Small intestine (tissue), 7 donors: ENCODE measurements at regions not wholly inside any gene's neighbourhood (a gene's known extent, or its start where the extent isn't known, plus 50 kb on each side); places are given as distances from the start of the nearest gene placed in this dataset.

Experiments used
- DNase-seq, 2 donors: peaks; one replicate each; pipeline versions ENCODE4 v3.0.0 to v3.0.0-alpha.2; 2013
- FAIRE-seq: peaks from 2 replicates; lab custom pipeline; 2012; peaks lifted over from hg19 to GRCh38; lab: Jason Lieb, UNC
- H3K27ac ChIP-seq, 3 donors: one replicate each; pipeline ENCODE4 v1.5.1; 2013; ENCODE audit warnings: low read length in 2 of 3, mild to moderate bottlenecking in 2 of 3, control low read depth in 1 of 3, inconsistent platforms in 1 of 3, low read depth in 1 of 3, moderate library complexity in 1 of 3
- H3K27me3 ChIP-seq, 3 donors: one replicate each; pipeline ENCODE4 v1.6.1; 2013; ENCODE audit warnings: low read length in 3 of 3, inconsistent platforms in 1 of 3; ENCODE audit not compliant: control insufficient read depth in 3 of 3, insufficient read depth in 3 of 3
- H3K36me3 ChIP-seq, 3 donors: one replicate each; pipeline ENCODE4 v1.6.1; 2013; ENCODE audit warnings: low read length in 3 of 3, inconsistent platforms in 1 of 3, low read depth in 1 of 3, mild to moderate bottlenecking in 1 of 3, moderate library complexity in 1 of 3; ENCODE audit not compliant: control insufficient read depth in 3 of 3, insufficient read depth in 2 of 3
- H3K4me1 ChIP-seq, 3 donors: one replicate each; pipeline ENCODE4 v1.6.1; 2013; ENCODE audit warnings: low read length in 2 of 3, inconsistent platforms in 1 of 3, low read depth in 1 of 3, mild to moderate bottlenecking in 1 of 3, moderate library complexity in 1 of 3; ENCODE audit not compliant: control insufficient read depth in 3 of 3, insufficient read depth in 2 of 3
- H3K4me3 ChIP-seq, 3 donors: one replicate each; pipeline ENCODE4 v1.5.1; 2013; ENCODE audit warnings: low read length in 3 of 3, control low read depth in 1 of 3, inconsistent platforms in 1 of 3, low read depth in 1 of 3, mild to moderate bottlenecking in 1 of 3, moderate library complexity in 1 of 3
- H3K9me3 ChIP-seq, 2 donors: one replicate each; pipeline ENCODE4 v1.6.1; 2013; ENCODE audit warnings: low read depth in 1 of 2, low read length in 1 of 2; ENCODE audit not compliant: control insufficient read depth in 2 of 2, insufficient read depth in 1 of 2
- WGBS, 3 donors: extraction: QIAGEN DNeasy Blood & Tissue Kit; methylation state at CpG; one replicate each; pipeline ENCODE4 v1.1.7; 2013; 5-methylcytosine and 5-hydroxymethylcytosine counted together
- donor health status: healthy with polysubstance abuse.
- donor health status: control.
- donor health status: control.
- donor health status: Bipolar disorder and iron deficiency.
- donor health status: healthy.

DNA sequence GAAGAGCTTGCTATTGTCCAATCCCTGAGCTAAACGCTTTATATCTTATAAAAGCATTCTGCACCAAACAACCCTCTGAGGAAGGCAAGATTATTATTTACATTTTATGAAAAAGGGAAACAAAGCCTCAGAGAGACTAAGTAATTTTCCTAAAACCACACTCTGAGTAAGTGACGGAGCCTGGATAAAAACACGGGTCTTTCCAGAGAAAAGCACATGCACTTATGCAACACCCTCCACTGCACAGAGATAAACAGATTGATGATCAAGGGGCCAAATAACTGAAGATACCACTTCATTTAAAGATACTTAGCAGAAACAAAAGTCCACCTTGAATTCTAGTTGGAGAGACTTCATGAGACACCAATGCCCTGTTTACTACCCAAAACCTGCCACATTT, 214.7 kb upstream of the PDE10A start:
- no peaks in the 10 kb centered on the region for H3K4me1 ChIP-seq
- H3K4me3 ChIP-seq, result no peak overlapping the region
- WGBS, 3 donors, result 64 to 82% (median 82%) methylated on average over 3 of the region's 3 CpGs
- FAIRE-seq (no peak), DNase-seq (no peak)
- no peak overlapping the region for H3K27ac ChIP-seq
- no peaks in the 10 kb centered on the region for H3K36me3 ChIP-seq
- H3K27me3 ChIP-seq, result no peaks in the 10 kb centered on the region
- no peaks in the 10 kb centered on the region for H3K9me3 ChIP-seq

GRCh38 chr6:165877192-165877591, 214.2 kb upstream of the PDE10A start:
- H3K9me3 ChIP-seq, result no peaks in the 10 kb centered on the region
- WGBS, 3 donors, result 57 to 78% (median 77%) methylated on average over 5 of the region's 5 CpGs
- DNase-seq, result no peak
- H3K27me3 ChIP-seq, result no peaks in the 10 kb centered on the region
- no peak overlapping the region for H3K4me3 ChIP-seq
- no peaks in the 10 kb centered on the region for H3K4me1 ChIP-seq
- H3K36me3 ChIP-seq, result no peaks in the 10 kb centered on the region
- FAIRE-seq, result no peak
- H3K27ac ChIP-seq, result peak overlapping the region in 1 of 3 donors; percentile 18

DNA sequence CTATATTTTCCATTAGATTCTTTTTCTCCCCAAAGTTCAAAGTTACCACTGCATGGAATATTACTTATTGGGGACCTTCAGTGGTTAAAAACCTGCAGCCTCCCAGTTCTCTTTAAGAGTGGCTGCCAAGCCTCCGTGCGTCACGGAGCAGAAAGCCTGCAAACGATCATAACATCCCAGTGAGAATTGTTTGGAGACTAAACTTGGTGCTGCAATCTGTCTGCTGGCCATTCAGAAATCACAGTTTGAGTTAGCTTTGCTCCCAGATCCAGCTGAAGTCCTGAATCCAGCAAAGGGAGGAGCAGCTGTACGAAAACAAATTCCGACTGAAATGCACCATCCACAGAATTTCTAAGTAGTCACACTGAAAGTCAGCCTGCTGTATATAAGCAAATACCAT, 213.5 kb upstream of the PDE10A start:
- Histone ChIP-seq H3K36me3 (no peaks in the 10 kb centered on the region), H3K9me3 (no peaks in the 10 kb centered on the region), H3K27me3 (no peaks in the 10 kb centered on the region), H3K27ac (no peak overlapping the region), H3K4me3 (no peak overlapping the region), H3K4me1 (no peaks in the 10 kb centered on the region)
- 30 to 47% (median 44%) methylated on average over 6 of the region's 6 CpGs for WGBS, 3 donors
- DNase-seq (peak in 1 of 2 donors; percentile 34), FAIRE-seq (no peak)

DNA sequence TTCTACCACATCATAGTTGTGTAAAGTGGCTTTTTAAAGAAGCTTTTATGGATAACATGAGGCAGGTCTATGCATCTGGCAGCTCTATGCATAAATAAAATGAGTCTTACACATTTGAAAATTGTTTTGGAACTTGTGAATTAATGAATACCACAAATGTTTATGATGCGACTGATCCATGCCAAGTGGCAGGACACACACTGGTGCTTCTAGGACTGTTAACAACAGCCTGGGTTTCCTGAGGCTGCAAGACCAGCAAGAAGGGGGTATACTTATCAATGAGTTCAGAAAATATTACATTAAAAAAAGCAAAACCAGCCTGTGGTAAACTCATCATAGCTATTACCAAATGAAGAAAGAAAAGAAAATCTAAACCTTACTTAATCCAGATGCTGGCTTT, 212.9 kb upstream of the PDE10A start:
- Histone ChIP-seq H3K9me3 (no peaks in the 10 kb centered on the region), H3K27ac (no peak overlapping the region), H3K27me3 (no peaks in the 10 kb centered on the region), H3K4me3 (no peak overlapping the region), H3K4me1 (no peaks in the 10 kb centered on the region), H3K36me3 (no peaks in the 10 kb centered on the region)
- DNase-seq, result no peak
- 61 to 90% (median 76%) methylated on average over 1 of the region's 1 CpG for WGBS, 3 donors
- FAIRE-seq, result no peak

DNA sequence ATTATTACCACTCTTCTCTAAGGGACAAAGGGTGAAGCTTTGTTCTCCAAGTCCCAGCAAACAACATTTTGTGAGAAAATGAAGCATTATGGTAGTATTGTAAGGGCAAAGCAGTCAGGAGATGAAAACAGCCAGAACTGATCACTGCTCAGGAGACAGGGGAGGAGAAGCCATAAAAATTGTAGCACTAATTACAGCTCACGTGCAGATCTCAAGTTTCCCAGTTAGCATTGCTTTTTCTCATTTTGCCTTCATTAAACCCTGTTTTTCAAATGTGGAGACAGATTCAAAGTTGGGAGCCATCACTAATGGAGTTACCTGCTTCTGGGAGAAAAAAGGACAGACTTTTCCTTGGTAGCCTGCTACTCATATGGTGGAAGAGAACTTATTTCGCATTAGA, 210.9 kb upstream of the PDE10A start:
- Histone ChIP-seq H3K36me3 (no peaks in the 10 kb centered on the region), H3K9me3 (no peaks in the 10 kb centered on the region), H3K27me3 (no peaks in the 10 kb centered on the region), H3K27ac (no peak overlapping the region), H3K4me3 (no peak overlapping the region), H3K4me1 (no peaks in the 10 kb centered on the region)
- 57 to 67% (median 59%) methylated on average over 2 of the region's 2 CpGs for WGBS, 3 donors
- FAIRE-seq, result no peak
- DNase-seq, result no peak

- FAIRE-seq, result no peak
- WGBS, 3 donors, result 74 to 84% (median 82%) methylated on average over 5 of the region's 5 CpGs
- Histone ChIP-seq H3K4me3 (no peak overlapping the region), H3K36me3 (no peaks in the 10 kb centered on the region), H3K27ac (no peak overlapping the region), H3K4me1 (no peaks in the 10 kb centered on the region), H3K27me3 (no peaks in the 10 kb centered on the region), H3K9me3 (no peaks in the 10 kb centered on the region)
- DNase-seq, result no peak
Observed at GRCh38 chr6:165872811-165873210, 209.8 kb upstream of the PDE10A start.

GRCh38 chr6:165872311-165872710, 209.3 kb upstream of the PDE10A start:
- WGBS, 3 donors, result 70 to 81% (median 80%) methylated on average over 3 of the region's 3 CpGs
- DNase-seq, result no peak
- Histone ChIP-seq H3K36me3 (no peaks in the 10 kb centered on the region), H3K27me3 (no peaks in the 10 kb centered on the region), H3K27ac (no peak overlapping the region), H3K4me3 (no peak overlapping the region), H3K4me1 (no peaks in the 10 kb centered on the region), H3K9me3 (no peaks in the 10 kb centered on the region)
- FAIRE-seq, result no peak

- H3K4me1 ChIP-seq, result no peaks in the 10 kb centered on the region
- WGBS, 3 donors, result 80 to 82% (median 81%) methylated on average over 3 of the region's 3 CpGs
- DNase-seq, result no peak
- no peaks in the 10 kb centered on the region for H3K9me3 ChIP-seq
- FAIRE-seq, result no peak
- no peaks in the 10 kb centered on the region for H3K36me3 ChIP-seq
- H3K27me3 ChIP-seq, result no peaks in the 10 kb centered on the region
- no peak overlapping the region for H3K4me3 ChIP-seq
- no peak overlapping the region for H3K27ac ChIP-seq
Observed at GRCh38 chr6:165871571-165871970, 208.5 kb upstream of the PDE10A start.

DNA sequence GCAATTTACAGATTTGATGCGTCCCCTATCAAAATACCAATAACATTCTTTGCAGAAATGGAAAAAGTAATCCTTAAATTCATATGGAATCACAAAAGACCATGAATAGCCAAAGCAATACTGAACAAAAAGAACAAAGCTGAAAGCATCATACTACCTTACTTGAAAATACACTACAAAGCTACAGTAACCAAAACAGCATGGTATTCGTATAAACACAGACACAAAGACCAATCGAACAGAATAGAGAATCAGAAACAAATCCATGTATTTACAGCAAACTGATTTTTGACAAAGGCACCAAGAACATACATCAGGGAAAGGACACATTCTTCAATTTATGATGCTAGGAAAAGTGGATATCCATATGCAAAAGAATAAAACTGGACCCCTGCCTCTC, 206.5 kb upstream of the PDE10A start:
- FAIRE-seq (no peak), DNase-seq (no peak)
- H3K4me1 ChIP-seq, result no peaks in the 10 kb centered on the region
- WGBS, 3 donors, result 87 to 94% (median 90%) methylated on average over 3 of the region's 3 CpGs
- no peaks in the 10 kb centered on the region for H3K27me3 ChIP-seq
- H3K4me3 ChIP-seq, result no peak overlapping the region
- peaks cover 0 to 3% of the 10 kb centered on the region in 2 donors for H3K9me3 ChIP-seq
- H3K36me3 ChIP-seq, result no peaks in the 10 kb centered on the region
- no peak overlapping the region for H3K27ac ChIP-seq
